ENCODE measurements at regions not wholly inside any gene's neighbourhood (a gene's known extent, or its start where the extent isn't known, plus 50 kb on each side); places are given as distances from the start of the nearest gene placed in this dataset.

DNA sequence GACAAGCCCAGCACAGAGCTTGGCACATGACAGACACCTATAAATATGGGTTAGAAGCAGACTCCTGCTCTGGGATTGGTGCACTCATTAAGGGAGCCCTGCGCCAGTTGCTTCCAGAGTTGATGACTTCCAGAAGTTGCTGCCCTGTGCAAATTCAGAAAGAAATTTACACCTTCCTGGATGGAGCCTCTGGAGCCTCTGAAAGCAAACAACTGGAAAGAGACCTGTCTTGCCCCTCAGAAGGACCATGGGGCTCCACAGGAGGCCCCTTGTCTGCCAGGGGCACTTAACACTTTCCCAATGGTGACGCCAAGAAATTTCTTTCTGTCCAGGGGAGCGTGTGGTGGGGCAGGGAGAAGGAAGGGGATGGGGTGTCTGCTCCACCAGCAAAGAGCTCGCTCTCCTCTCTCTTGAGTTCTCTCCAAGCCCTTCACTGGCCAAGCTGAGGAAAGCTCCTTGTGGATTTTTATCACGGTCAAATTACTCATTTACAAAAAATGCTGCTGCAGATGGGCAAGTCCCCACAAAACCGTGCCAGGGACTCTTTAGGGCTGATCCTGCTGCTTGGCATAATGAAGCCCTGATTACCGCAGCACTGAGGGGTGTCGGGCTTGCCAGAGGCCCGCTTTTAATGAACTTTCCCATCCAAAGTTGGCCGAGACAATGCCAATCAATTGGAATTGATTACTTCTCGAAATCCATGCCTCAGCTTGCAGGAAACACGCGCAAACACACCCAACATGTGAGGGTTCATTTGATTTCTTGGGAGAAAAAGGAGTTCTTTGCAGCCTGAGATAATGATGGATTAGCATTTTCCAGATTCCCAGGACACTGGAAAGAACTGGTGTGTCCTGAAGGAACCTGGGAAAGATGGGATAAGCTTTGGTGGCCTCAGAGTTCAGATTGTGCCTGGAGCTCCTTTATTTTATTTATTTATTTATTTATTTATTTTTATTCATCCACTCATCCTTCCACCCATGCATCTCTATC lies 583.6 kb upstream of the CDH5 start:
- Histone ChIP-seq H3K18ac (ENCODE audit: extremely low read depth, low read length) (no peak overlapping the region), H3K27ac (ENCODE audit: low read depth, low read length) (no peak overlapping the region), H2BK20ac (ENCODE audit: low read length) (no peak overlapping the region), H3K79me1 (ENCODE audit: low read depth, low read length) (no peaks in the 10 kb centered on the region), H3K14ac (ENCODE audit: insufficient read length) (no peak overlapping the region), H2AFZ (ENCODE audit: low read length) (no peak overlapping the region), H3K4me3 (ENCODE audit: extremely low read depth in 1 of 4, insufficient read depth in 2 of 4, low read depth in 3 of 4, low read length in 4 of 4) (no peak overlapping the region), H3K79me2 (ENCODE audit: control insufficient read depth in 1 of 2, insufficient read depth in 2 of 2, low read length in 2 of 2) (no peaks in the 10 kb centered on the region), H2AK5ac (ENCODE audit: low read depth, low read length) (no peak overlapping the region), H4K5ac (ENCODE audit: insufficient read length, low read depth, low read length) (no peak overlapping the region), H3K4me1 (replicated peaks in 1 of 4; ENCODE audit: control insufficient read depth in 3 of 4, insufficient read depth in 4 of 4, low read length in 3 of 4) (no peaks in the 10 kb centered on the region), H3K9ac (replicated peaks in 1 of 4; ENCODE audit: extremely low read depth in 1 of 4, low read depth in 3 of 4, low read length in 3 of 4) (no peak overlapping the region), H3K9me3 (ENCODE audit: insufficient read depth in 2 of 2, low read depth in 1 of 2, low read length in 1 of 2) (0 out of 4 replicates have a peak, but pooled peaks cover 0 to 4% of the 10 kb centered on the region in 2 experiments), H4K20me1 (replicated peaks in 1 of 2; ENCODE audit: control insufficient read depth in 1 of 2, insufficient read depth in 2 of 2, low read length in 2 of 2) (no peaks in the 10 kb centered on the region), H3K4me2 (ENCODE audit: insufficient read depth in 1 of 2, low read depth in 2 of 2, low read length in 2 of 2) (no peak overlapping the region), H2BK5ac (ENCODE audit: low read depth, low read length) (no peak overlapping the region), H3K36me3 (ENCODE audit: control insufficient read depth in 2 of 4, insufficient read depth in 4 of 4, low read length in 3 of 4) (no peaks in the 10 kb centered on the region), H3K27me3 (replicated peaks in 1 of 4; ENCODE audit: control insufficient read depth in 3 of 4, extremely low read depth in 1 of 4, insufficient read depth in 3 of 4, low read length in 3 of 4) (no peaks in the 10 kb centered on the region), H2BK12ac (ENCODE audit: low read depth, low read length) (no peak overlapping the region), H3K56ac (replicated peaks; ENCODE audit: insufficient read length, low read depth, low read length) (no peak overlapping the region), H4K8ac (ENCODE audit: extremely low read depth, insufficient read depth, low read length) (no peak overlapping the region; the same call in 1 of the 2 replicates), H3K23me2 (ENCODE audit: low read depth, low read length) (no peaks in the 10 kb centered on the region), H3K23ac (ENCODE audit: insufficient read length) (no peak overlapping the region), H4K91ac (replicated peaks; ENCODE audit: insufficient read length, low read length) (no peak overlapping the region), H2BK15ac (ENCODE audit: low read length) (no peak overlapping the region), H2BK120ac (replicated peaks; ENCODE audit: low read depth, low read length) (no peak overlapping the region), H3K4ac (replicated peaks; ENCODE audit: insufficient read length, low read depth, low read length) (no peak overlapping the region)
- DNase-seq (ENCODE audit: low read depth in 1 of 2, low spot score in 2 of 2), result peak in 1 of 2 experiments; percentile 27
- FAIRE-seq, result no peak
- WGBS, 2 experiments (ENCODE audit: extremely low coverage in 1 of 2, insufficient coverage in 1 of 2, insufficient read length in 1 of 2, insufficient replicate concordance in 2 of 2, low coverage in 1 of 2, low lambda C conversion rate in 2 of 2, missing lambda C conversion rate in 1 of 2), result 89% methylated on average over 13 of the region's 13 CpGs; no CpG with 5 or more reads in 1 of the 2 experiments
- CTCF ChIA-PET (ENCODE audit: partially characterized antibody), result interaction anchor here (0.9 kb wide), 1 partner anchor 30 kb away, joined by 3 read pairs; no protein-coding TSS in a partner anchor
- POLR2A ChIA-PET (ENCODE audit: partially characterized antibody), result interaction anchor here (1.0 kb wide), 1 partner anchor 10 kb away, joined by 3 read pairs; no protein-coding TSS in a partner anchor
- TF ChIP-seq RFX5 (IDR thresholded peaks at IDR 0.05; ENCODE audit: borderline replicate concordance, low read depth, low read length), result no peak
- no peak for TF ChIP-seq TAF1 (IDR thresholded peaks at IDR 0.05; ENCODE audit: low read depth, low read length)
- no peak for TF ChIP-seq HDAC6 (IDR thresholded peaks at IDR 0.05; ENCODE audit: low read depth, low read length)
- no peak for TF ChIP-seq EGR1 (IDR thresholded peaks at IDR 0.05; ENCODE audit: borderline replicate concordance, low read depth, low read length)
- TF ChIP-seq, protein P1, sequence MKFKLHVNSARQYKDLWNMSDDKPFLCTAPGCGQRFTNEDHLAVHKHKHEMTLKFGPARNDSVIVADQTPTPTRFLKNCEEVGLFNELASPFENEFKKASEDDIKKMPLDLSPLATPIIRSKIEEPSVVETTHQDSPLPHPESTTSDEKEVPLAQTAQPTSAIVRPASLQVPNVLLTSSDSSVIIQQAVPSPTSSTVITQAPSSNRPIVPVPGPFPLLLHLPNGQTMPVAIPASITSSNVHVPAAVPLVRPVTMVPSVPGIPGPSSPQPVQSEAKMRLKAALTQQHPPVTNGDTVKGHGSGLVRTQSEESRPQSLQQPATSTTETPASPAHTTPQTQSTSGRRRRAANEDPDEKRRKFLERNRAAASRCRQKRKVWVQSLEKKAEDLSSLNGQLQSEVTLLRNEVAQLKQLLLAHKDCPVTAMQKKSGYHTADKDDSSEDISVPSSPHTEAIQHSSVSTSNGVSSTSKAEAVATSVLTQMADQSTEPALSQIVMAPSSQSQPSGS (IDR thresholded peaks at IDR 0.05; ENCODE audit: low read length), result no peak
- TF ChIP-seq TEAD4 (IDR thresholded peaks at IDR 0.05; ENCODE audit: low read depth, low read length), result no peak
- TF ChIP-seq BRCA1 (IDR thresholded peaks at IDR 0.05; ENCODE audit: low read depth, low read length), result no peak
- TF ChIP-seq, protein P2, sequence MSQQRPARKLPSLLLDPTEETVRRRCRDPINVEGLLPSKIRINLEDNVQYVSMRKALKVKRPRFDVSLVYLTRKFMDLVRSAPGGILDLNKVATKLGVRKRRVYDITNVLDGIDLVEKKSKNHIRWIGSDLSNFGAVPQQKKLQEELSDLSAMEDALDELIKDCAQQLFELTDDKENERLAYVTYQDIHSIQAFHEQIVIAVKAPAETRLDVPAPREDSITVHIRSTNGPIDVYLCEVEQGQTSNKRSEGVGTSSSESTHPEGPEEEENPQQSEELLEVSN (IDR thresholded peaks at IDR 0.05), result no peak
- no peak for TF ChIP-seq MAFK (IDR thresholded peaks at IDR 0.05; ENCODE audit: low read depth, low read length)
- no peak for TF ChIP-seq SIRT6 (IDR thresholded peaks at IDR 0.05; ENCODE audit: low read length)

Measured in H1 (cell line).